IMR-90 (cell line): ENCODE measurements at regions not wholly inside any gene's neighbourhood (a gene's known extent, or its start where the extent isn't known, plus 50 kb on each side); places are given as distances from the start of the nearest gene placed in this dataset.

Experiments used
- ATAC-seq: fragments of 200-7000 bp; cut with Tn5 transposase; 2 replicates; pipeline ENCODE4 v1.9.1; 2020; ENCODE audit warnings: low read depth, mild to moderate bottlenecking, moderate library complexity
- BruUV-seq: library from RNA; stranded (reverse); fragments of 400-500 nt; replicated peaks from 2 replicates; lab custom pipeline; 2021; lab: Mats Ljungman, UMichigan
- CTCF ChIA-PET: fragments of 300-600 bp; formaldehyde crosslinking; extraction: SDS; loops from one replicate; lab custom pipeline; 2021; ENCODE audit warnings: antibody characterized with exemption; lab: Yijun Ruan, JAX
- POLR2A ChIA-PET: fragments of 300-600 bp; sonication (Branson Sonifier 250); formaldehyde crosslinking; loops from one replicate; lab custom pipeline; 2022; ENCODE audit warnings: antibody characterized with exemption; ENCODE audit not compliant: unreplicated experiment; lab: Charles Lee
- DNase-seq: peaks from one replicate; pipeline ENCODE4 v3.0.0; 2013
- H2AFZ ChIP-seq: replicated peaks from 2 replicates; pipeline ENCODE3; 2013; ENCODE audit warnings: low read length, mild to moderate bottlenecking; ENCODE audit not compliant: poor library complexity
- H2AK5ac ChIP-seq: 2 replicates; pipeline ENCODE4 v1.6.1; 2013; ENCODE audit warnings: low read depth, low read length, inconsistent platforms
- H2AK9ac ChIP-seq: replicated peaks from 2 replicates; pipeline ENCODE3; 2013; ENCODE audit warnings: mild to moderate bottlenecking, low read depth, low read length, moderate library complexity; ENCODE audit not compliant: poor library complexity
- H2BK120ac ChIP-seq: 2 replicates; pipeline ENCODE4 v1.6.1; 2013; ENCODE audit warnings: low read depth, low read length, inconsistent platforms
- H2BK15ac ChIP-seq: 3 replicates; pipeline ENCODE4 v1.6.1; 2013; ENCODE audit warnings: low read depth, low read length, inconsistent platforms
- H2BK20ac ChIP-seq: 2 replicates; pipeline ENCODE4 v1.6.1; 2013; ENCODE audit warnings: low read depth, mild to moderate bottlenecking, inconsistent platforms, low read length, moderate library complexity
- H2BK5ac ChIP-seq: 2 replicates; pipeline ENCODE4 v1.6.1; 2013; ENCODE audit warnings: mild to moderate bottlenecking, low read depth, low read length, inconsistent platforms; ENCODE audit not compliant: poor library complexity, severe bottlenecking
- H3K14ac ChIP-seq: replicated peaks from 2 replicates; pipeline ENCODE4 v1.6.1; 2013; ENCODE audit warnings: low read depth, low read length, inconsistent platforms
- H3K18ac ChIP-seq: 2 replicates; pipeline ENCODE4 v1.6.1; 2013; ENCODE audit warnings: low read depth, low read length, control low read depth
- H3K23ac ChIP-seq: 2 replicates; pipeline ENCODE4 v1.6.1; 2013; ENCODE audit warnings: low read depth, low read length, inconsistent platforms
- H3K27ac ChIP-seq: 2 replicates; pipeline ENCODE4 v1.5.1; 2013; ENCODE audit warnings: mild to moderate bottlenecking, control low read depth, low read length; ENCODE audit not compliant: insufficient read depth
- H3K27me3 ChIP-seq: 2 replicates; pipeline ENCODE4 v1.6.1; 2013; ENCODE audit warnings: low read length; ENCODE audit not compliant: control insufficient read depth, insufficient read depth
- H3K36me3 ChIP-seq: 2 replicates; pipeline ENCODE4 v1.6.1; 2013; ENCODE audit warnings: low read length, mixed read lengths; ENCODE audit not compliant: control insufficient read depth, insufficient read depth
- H3K4ac ChIP-seq: 2 replicates; pipeline ENCODE4 v1.6.1; 2013; ENCODE audit warnings: low read depth, low read length, inconsistent platforms
- H3K4me1 ChIP-seq: 2 replicates; pipeline ENCODE4 v1.6.1; 2013; ENCODE audit warnings: low read length, mixed read lengths; ENCODE audit not compliant: control insufficient read depth, insufficient read depth
- H3K4me2 ChIP-seq: 2 replicates; pipeline ENCODE4 v1.6.1; 2013; ENCODE audit warnings: low read depth, mild to moderate bottlenecking, control low read depth, low read length, moderate library complexity
- H3K4me3 ChIP-seq: 2 replicates; pipeline ENCODE4 v1.5.1; 2013; ENCODE audit warnings: low read depth, mild to moderate bottlenecking, control low read depth, low read length, moderate library complexity; ENCODE audit not compliant: insufficient read depth
- H3K56ac ChIP-seq: 2 replicates; pipeline ENCODE4 v1.6.1; 2013; ENCODE audit warnings: low read length, inconsistent platforms; ENCODE audit not compliant: insufficient read depth; ENCODE audit errors: extremely low read depth
- H3K79me1 ChIP-seq, 2 experiments: 2 replicates each; pipeline ENCODE4 v1.6.1; 2013; ENCODE audit warnings: low read length in 2 of 2, inconsistent platforms in 1 of 2, low read depth in 1 of 2
- H3K9ac ChIP-seq: 2 replicates; pipeline ENCODE4 v1.6.1; 2013; ENCODE audit warnings: low read depth, low read length, control low read depth
- H3K9me1 ChIP-seq: 2 replicates; pipeline ENCODE4 v1.6.1; 2013; ENCODE audit warnings: low read length, inconsistent platforms; ENCODE audit not compliant: insufficient read depth
- H3K9me3 ChIP-seq: 2 replicates; pipeline ENCODE4 v1.6.1; 2013; ENCODE audit warnings: low read length; ENCODE audit not compliant: control insufficient read depth, insufficient read depth
- H4K20me1 ChIP-seq: 2 replicates; pipeline ENCODE4 v1.6.1; 2013; ENCODE audit warnings: low read length, inconsistent platforms; ENCODE audit not compliant: insufficient read depth
- H4K5ac ChIP-seq: 2 replicates; pipeline ENCODE4 v1.6.1; 2013; ENCODE audit warnings: mild to moderate bottlenecking, low read depth, low read length, control low read depth
- H4K8ac ChIP-seq, 2 experiments: 2 replicates each; pipeline ENCODE4 v1.6.1; 2013; ENCODE audit warnings: low read depth in 2 of 2, low read length in 2 of 2, control low read depth in 1 of 2, inconsistent platforms in 1 of 2
- H4K91ac ChIP-seq: 2 replicates; pipeline ENCODE4 v1.6.1; 2013; ENCODE audit warnings: low read depth, low read length, inconsistent platforms; ENCODE audit not compliant: insufficient read depth
- BHLHE40 ChIP-seq: fragments of 150-350 bp; IDR thresholded peaks from 2 replicates; pipeline ENCODE4 v1.6.1; 2016; ENCODE audit warnings: mild to moderate bottlenecking, low read depth, low read length
- FOS ChIP-seq: fragments of 150-350 bp; IDR thresholded peaks from 2 replicates; pipeline ENCODE4 v1.6.1; 2016; ENCODE audit warnings: low read depth, low read length
- MXI1 ChIP-seq: IDR thresholded peaks from 2 replicates; pipeline ENCODE4 v1.6.1; 2012; ENCODE audit warnings: low read depth, mild to moderate bottlenecking, low read length, moderate library complexity, borderline replicate concordance
- NFE2L2 ChIP-seq: fragments of 150-350 bp; IDR thresholded peaks from 2 replicates; pipeline ENCODE4 v1.6.1; 2016; ENCODE audit warnings: low read depth, mild to moderate bottlenecking, low read length
- POLR2A ChIP-seq: IDR thresholded peaks from 2 replicates; pipeline ENCODE4 v1.6.1; 2012; ENCODE audit warnings: mild to moderate bottlenecking, low read depth, low read length
- RFX5 ChIP-seq: IDR thresholded peaks from 2 replicates; pipeline ENCODE4 v1.8.0; 2012; ENCODE audit warnings: low read depth, mild to moderate bottlenecking, low read length, moderate library complexity
- SMC3 ChIP-seq: fragments of 150-350 bp; IDR thresholded peaks from 2 replicates; pipeline ENCODE4 v1.6.1; 2016; ENCODE audit warnings: low read depth, mild to moderate bottlenecking, antibody characterized with exemption, low read length, moderate library complexity
- WGBS, 2 experiments: methylation state at CpG; one replicate each; pipeline versions ENCODE4 v1.1.5 to v1.1.7; 2013; ENCODE audit warnings: missing lambda C conversion rate in 2 of 2; ENCODE audit not compliant: insufficient read length in 1 of 2; ENCODE audit errors: extremely low coverage in 2 of 2; 5-methylcytosine and 5-hydroxymethylcytosine counted together
- dilution Hi-C: fragments of 300-500 bp; cut with HindIII; formaldehyde crosslinking; loops from one replicate; pipeline ENCODE4 v1.14.3; 2018; ENCODE audit warnings: low sequenced_read_pairs; ENCODE audit not compliant: unreplicated experiment
- in situ Hi-C: fragments of 300-500 bp; cut with MboI; formaldehyde crosslinking; loops from 3 replicates; pipeline ENCODE4 v1.14.3; 2019; ENCODE audit warnings: low sequenced_read_pairs, inconsistent platforms, mixed read lengths
- intact Hi-C: fragments of 100-400 bp; cut with micrococcal nuclease; formaldehyde crosslinking; loops from 2 replicates; pipeline ENCODE4 v1.10.0; 2022
- TF ChIP-seq, protein P1 (sequence below): fragments of 150-350 bp; IDR thresholded peaks from 2 replicates; pipeline ENCODE4 v1.6.1; 2017; ENCODE audit warnings: mild to moderate bottlenecking, antibody characterized with exemption, low read length, low read depth
- TF ChIP-seq, protein P2 (sequence below): fragments of 150-350 bp; IDR thresholded peaks from 2 replicates; pipeline ENCODE4 v1.6.1; 2016; ENCODE audit warnings: low read depth, mild to moderate bottlenecking, low read length, moderate library complexity, borderline replicate concordance
- TF ChIP-seq, protein P3 (sequence below): conservative IDR thresholded peaks from 2 replicates; pipeline ENCODE4 v1.5.1; 2012; ENCODE audit warnings: mild to moderate bottlenecking, low read depth, low read length, improper control_type of control experiment

DNA sequence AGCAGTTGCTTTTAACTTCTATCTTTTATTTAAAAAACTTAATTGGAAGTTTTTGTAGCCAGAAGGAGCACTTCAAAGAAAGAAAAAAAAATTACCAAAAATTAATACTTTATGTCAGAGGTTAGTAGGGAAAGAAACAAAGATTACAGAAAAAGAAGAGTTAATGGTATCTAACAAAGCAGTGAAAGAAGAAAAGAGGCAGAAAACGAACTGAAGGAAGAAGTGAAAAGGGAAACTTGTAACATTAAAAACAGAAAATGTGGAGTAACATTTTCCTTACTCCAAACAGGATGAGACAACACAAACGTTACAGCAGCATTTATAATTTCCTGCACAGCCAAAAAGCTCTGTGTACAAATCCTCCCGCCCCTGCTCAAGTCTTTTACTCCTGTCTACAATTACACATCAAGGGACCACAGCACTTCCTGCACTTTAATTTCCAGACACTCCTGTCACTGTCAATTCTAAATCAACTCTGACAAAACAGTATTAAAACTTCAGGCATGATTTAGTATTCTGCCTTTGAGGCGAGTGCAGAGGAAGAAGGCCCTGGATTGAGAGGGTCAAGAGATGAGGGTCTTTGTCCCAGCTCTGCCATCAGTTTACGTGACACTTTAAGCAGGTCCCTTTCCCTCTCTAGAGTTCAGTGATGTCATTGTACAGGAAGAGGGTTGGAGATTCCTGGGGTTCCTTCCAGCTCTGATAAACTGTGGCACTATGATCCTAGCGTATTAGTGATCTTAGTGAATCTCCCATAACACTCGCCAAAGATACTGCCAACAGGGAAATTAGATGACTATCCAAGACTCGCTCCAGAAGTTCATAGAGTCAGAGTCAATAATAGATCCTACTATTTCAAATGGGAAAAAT is 53.2 kb upstream of the LSM14A start:
- no peak overlapping the region for H2AFZ ChIP-seq
- no peak overlapping the region for H3K23ac ChIP-seq
- DNase-seq (no peak), ATAC-seq (no peak)
- dilution Hi-C loops = no loop called here
- in situ Hi-C loops = no loop called here
- intact Hi-C loops = no loop called here
- TF ChIP-seq RFX5 (no peak), SMC3 (no peak), POLR2A (no peak), MXI1 (no peak), NFE2L2 (no peak), FOS (no peak), BHLHE40 (no peak)
- TF ChIP-seq, protein P1, sequence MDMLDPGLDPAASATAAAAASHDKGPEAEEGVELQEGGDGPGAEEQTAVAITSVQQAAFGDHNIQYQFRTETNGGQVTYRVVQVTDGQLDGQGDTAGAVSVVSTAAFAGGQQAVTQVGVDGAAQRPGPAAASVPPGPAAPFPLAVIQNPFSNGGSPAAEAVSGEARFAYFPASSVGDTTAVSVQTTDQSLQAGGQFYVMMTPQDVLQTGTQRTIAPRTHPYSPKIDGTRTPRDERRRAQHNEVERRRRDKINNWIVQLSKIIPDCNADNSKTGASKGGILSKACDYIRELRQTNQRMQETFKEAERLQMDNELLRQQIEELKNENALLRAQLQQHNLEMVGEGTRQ = no peak
- TF ChIP-seq, protein P2, sequence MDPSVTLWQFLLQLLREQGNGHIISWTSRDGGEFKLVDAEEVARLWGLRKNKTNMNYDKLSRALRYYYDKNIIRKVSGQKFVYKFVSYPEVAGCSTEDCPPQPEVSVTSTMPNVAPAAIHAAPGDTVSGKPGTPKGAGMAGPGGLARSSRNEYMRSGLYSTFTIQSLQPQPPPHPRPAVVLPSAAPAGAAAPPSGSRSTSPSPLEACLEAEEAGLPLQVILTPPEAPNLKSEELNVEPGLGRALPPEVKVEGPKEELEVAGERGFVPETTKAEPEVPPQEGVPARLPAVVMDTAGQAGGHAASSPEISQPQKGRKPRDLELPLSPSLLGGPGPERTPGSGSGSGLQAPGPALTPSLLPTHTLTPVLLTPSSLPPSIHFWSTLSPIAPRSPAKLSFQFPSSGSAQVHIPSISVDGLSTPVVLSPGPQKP = no peak
- TF ChIP-seq, protein P3, sequence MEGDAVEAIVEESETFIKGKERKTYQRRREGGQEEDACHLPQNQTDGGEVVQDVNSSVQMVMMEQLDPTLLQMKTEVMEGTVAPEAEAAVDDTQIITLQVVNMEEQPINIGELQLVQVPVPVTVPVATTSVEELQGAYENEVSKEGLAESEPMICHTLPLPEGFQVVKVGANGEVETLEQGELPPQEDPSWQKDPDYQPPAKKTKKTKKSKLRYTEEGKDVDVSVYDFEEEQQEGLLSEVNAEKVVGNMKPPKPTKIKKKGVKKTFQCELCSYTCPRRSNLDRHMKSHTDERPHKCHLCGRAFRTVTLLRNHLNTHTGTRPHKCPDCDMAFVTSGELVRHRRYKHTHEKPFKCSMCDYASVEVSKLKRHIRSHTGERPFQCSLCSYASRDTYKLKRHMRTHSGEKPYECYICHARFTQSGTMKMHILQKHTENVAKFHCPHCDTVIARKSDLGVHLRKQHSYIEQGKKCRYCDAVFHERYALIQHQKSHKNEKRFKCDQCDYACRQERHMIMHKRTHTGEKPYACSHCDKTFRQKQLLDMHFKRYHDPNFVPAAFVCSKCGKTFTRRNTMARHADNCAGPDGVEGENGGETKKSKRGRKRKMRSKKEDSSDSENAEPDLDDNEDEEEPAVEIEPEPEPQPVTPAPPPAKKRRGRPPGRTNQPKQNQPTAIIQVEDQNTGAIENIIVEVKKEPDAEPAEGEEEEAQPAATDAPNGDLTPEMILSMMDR = no peak
- H3K27ac ChIP-seq = no peak overlapping the region
- no peak overlapping the region for H2BK120ac ChIP-seq
- H3K56ac ChIP-seq = no peak overlapping the region
- H3K4me2 ChIP-seq = no peak overlapping the region
- no peak overlapping the region for H4K91ac ChIP-seq
- H3K36me3 ChIP-seq = no peaks in the 10 kb centered on the region
- no peak overlapping the region for H2AK9ac ChIP-seq
- BruUV-seq = no TSS peak
- H2BK5ac ChIP-seq = no peak overlapping the region
- H4K20me1 ChIP-seq = no peaks in the 10 kb centered on the region
- no CpG with 5 or more reads among the region's 8 CpGs for WGBS, 2 experiments
- H3K4me1 ChIP-seq = no peaks in the 10 kb centered on the region
- H3K4me3 ChIP-seq = no peak overlapping the region
- H3K27me3 ChIP-seq = peaks cover 15% of the 10 kb centered on the region
- no peak overlapping the region for H4K5ac ChIP-seq
- H3K9me3 ChIP-seq = no peaks in the 10 kb centered on the region
- POLR2A ChIA-PET = no interaction called here
- H2AK5ac ChIP-seq = no peak overlapping the region
- CTCF ChIA-PET = interaction anchor here (1.0 to 1.1 kb wide), 2 partner anchors 15 to 26 kb away, joined by 4 read pairs; no protein-coding TSS in a partner anchor
- no peak overlapping the region for H3K4ac ChIP-seq
- no peak overlapping the region for H3K14ac ChIP-seq
- no peak overlapping the region for H3K18ac ChIP-seq
- no peak overlapping the region for H4K8ac ChIP-seq
- H2BK15ac ChIP-seq = no peak overlapping the region
- H3K9me1 ChIP-seq = no peaks in the 10 kb centered on the region
- H3K79me1 ChIP-seq = no peaks in the 10 kb centered on the region
- no peak overlapping the region for H2BK20ac ChIP-seq
- H3K9ac ChIP-seq = no peak overlapping the region
